Ramos (cell line): ENCODE measurements at regions not wholly inside any gene's neighbourhood (a gene's known extent, or its start where the extent isn't known, plus 50 kb on each side); places are given as distances from the start of the nearest gene placed in this dataset.
"Not testable (repeated sequence)": the region's sequence is repeated elsewhere in the genome, so short reads cannot be mapped to it uniquely, and the experiment has no call there.

Experiments
- in situ Hi-C: fragments of 300-500 bp; cut with MboI; formaldehyde crosslinking; loops from one replicate; pipeline ENCODE4 v1.14.3; 2022; ENCODE audit warnings: low sequenced_read_pairs; ENCODE audit not compliant: unreplicated experiment

DNA sequence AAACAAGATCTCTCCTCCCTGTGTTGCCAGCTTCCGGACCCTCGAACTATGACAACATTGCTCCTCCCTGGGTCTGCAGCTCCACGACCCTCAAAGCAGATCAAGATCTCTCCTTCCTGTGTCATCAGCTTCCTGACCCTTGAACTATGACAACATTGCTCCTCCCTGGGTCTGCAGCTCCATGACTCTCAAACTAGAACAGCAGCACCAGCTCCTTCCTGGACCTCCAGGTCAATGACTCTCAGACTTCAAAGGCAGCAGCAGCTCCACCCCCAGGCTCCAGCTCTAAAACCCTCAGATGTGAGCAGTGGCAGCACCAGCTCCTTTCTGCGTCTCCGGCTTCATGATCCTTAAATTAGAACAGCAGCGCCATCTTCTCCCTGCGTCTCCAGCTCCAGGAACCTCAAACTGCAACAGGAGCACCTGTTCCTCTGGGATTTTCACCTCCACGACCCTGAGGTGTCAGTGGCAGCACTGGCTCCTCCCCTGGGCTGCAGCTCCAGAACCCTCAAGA is 341.0 kb upstream of the SULF2 start:
- in situ Hi-C loops, result no loop called here

DNA sequence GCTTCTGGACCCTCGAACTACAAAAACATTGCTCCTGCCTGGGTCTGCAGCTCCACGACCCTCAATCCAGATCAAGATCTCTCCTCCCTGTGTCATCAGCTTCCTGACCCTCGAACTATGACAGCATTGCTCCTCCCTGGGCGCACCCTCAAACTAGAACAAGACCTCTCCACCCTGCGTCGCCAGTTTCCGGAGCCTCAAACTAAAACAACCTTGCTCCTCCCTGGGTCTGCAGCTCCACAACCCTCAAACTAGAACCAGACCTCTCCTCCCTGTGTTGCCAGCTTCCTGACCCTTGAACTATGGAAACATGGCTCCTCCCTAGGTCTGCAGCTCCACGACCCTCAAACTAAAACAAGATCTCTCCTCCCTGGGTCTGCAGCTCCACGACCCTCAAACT is 339.7 kb upstream of the SULF2 start:
- in situ Hi-C loops, result no loop called here

DNA sequence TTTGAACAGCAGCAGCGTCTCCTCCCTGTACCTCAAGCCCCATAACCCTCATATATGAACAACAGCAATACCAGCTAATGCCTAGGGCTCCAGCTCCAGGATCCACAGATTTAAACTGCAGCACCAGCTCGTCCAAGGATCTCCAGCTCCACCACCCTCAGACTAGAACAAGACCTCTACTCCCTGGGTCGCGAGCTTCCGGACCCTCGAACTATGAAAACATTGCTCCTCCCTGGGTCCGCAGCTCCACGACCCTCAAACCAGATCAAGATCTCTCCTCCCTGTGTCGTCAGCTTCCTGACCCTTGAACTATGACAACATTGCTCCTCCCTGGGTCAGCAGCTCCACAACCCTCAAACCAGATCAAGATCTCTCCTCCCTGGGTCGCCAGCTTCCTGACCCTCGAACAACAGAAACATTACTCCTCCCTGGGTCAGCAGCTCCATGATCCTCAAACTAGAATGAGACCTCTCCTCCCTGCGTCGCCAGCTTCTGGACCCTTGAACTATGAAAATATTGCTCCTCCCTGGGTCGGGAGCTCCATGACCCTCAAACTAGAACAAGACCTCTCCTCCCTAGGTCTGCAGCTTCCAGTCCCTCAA is 339.0 kb upstream of the SULF2 start:
- in situ Hi-C loops, result no loop called here

DNA sequence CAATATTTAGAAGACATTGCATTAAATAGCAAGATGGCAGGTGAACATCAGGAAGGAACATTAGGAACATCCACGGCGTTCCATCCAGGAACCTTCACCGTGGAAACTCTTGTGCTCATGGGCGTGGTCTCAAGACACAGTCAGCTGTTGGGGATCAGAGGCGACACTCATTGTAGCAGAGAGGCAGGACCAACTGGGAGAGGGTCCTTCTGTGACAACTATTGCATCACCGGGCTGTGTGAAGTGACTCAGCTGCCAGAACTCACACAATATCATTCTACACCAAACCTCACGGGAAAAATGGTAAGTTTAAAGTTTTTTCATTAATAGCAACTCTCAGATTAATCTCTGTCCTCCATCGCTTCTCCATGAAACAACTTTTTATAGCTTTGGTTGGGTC is 334.8 kb upstream of the SULF2 start:
- in situ Hi-C loops, result no loop called here

DNA sequence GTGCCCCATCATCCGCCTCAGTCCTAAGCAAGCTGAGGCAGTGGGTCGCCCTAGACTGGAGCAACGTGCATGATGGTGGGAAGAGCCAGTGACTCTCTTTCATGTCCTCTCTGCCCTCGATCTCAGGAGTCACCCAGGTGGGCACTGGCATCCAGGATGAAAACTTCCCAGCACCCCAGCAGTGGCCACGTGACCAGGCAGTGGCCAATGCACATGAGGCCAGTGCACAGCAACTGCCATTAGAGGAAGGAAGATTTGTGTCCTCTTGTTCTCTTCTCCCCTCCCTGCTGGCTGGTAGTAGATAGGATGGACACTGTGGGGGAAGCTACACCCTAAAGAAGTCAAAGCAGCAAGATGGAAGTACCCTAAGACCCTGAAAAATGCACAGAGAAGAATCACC is 334.1 kb upstream of the SULF2 start:
- in situ Hi-C loops, result not testable (repeated sequence)

DNA sequence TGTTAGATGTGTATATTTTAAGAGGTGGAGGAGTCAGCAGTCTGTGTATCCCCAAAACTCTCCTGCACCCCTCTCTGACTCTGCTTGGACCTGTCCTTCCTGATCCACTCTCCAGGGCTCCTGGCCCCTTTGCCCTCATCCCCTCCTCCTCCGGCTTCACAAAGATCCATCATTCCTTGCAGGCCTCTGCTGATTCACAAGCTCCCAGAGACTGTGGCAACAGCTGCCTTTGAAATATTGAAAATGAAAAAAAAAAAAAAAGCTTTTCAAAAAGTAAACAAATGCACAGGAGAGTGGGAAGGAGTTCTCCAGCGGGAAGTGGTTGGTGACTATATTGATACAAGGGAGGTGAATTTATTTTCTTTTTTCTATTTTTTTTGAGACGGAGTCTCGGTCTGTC is 330.2 kb upstream of the SULF2 start:
- in situ Hi-C loops, result no loop called here

DNA sequence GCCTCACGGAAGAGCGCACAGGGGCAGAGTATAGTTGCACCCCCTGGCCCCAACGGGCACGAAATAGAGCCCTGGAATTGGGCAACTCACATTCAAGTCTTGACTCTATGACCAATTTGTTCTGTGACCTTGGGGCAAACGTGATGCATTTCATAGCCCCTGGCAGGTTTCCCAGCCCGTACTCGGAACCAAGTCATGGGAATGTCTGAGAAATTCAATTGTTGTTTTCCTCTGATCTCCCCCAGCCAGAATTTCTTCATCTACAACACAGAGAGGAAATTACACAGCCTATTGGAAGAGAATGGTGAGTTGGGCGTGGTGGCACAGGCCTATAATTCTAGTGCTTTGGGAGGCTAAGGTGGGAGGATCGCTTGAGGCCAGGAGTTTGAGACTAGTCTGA is 322.3 kb upstream of the SULF2 start:
- in situ Hi-C loops, result no loop called here

DNA sequence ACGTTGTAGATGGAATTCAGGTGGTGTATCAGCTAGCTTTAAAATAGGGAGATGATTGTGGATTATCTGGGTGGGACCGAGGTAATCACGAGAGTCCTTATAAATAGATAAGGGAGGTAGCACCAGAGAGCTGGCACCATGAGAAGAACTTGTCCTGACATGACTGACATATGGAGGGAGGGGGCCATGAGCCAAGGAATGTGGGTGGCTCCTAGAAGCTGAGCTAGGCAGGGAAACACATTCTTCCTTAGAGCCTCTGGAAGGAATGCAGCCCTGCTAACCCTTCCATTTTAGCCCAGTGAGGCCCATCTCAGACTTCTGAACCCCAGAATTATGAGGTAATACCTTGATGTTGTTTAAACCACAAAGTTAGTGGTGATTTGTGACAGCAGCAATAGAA is 321.1 kb upstream of the SULF2 start:
- in situ Hi-C loops, result no loop called here

DNA sequence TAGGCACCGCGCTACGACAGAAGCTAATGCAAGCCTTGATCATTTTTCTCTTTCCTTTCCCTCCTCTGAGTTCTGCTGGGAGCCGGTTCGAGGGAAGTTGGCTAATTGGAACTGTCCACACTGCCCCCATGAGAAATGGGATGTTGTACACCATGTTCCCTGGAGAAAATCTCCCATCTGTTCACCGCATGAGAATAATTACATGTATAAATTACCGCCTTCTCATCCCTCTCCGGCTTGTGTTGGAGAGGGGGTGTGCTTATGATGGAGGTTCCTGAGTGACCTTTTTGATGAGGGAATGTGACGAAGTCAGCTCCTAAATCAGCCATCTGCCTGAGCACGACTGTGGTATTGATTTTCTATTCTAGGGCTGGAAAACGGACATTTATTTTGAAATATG is 320.2 kb upstream of the SULF2 start:
- in situ Hi-C loops, result no loop called here

DNA sequence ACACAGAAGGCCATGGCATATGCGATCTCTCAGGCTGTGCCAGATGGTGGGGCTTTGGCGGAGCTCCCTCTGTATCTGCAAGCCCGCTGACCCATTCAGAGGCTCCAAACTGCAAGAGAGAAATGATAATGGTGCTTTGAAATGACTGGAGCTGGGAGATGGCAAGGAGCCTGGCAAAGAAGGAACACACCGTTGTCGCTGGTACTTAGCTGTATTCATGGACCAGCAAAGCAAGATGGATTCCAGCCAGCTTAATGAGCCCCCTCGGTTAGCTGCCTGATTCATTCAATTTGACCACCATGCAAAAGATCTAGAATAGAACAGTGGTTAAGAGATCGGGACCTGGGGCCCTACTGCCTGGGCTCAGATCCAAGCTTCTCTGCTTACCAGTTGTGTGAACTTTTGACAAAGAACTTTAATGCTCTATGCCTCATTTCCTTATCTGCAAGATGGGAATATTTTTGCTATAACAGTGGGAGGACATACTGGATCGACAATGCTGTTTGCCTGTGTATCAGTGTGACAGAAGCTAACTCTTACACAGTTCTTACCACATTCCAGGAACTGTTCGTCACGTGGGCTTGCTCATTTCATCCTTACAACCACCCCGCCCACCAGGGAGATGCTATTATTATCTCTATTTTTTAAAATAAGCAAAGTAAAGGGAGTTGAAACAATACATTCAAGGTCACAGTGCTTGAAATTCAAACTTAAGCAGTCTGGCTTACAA is 317.8 kb upstream of the SULF2 start:
- in situ Hi-C loops, result no loop called here

DNA sequence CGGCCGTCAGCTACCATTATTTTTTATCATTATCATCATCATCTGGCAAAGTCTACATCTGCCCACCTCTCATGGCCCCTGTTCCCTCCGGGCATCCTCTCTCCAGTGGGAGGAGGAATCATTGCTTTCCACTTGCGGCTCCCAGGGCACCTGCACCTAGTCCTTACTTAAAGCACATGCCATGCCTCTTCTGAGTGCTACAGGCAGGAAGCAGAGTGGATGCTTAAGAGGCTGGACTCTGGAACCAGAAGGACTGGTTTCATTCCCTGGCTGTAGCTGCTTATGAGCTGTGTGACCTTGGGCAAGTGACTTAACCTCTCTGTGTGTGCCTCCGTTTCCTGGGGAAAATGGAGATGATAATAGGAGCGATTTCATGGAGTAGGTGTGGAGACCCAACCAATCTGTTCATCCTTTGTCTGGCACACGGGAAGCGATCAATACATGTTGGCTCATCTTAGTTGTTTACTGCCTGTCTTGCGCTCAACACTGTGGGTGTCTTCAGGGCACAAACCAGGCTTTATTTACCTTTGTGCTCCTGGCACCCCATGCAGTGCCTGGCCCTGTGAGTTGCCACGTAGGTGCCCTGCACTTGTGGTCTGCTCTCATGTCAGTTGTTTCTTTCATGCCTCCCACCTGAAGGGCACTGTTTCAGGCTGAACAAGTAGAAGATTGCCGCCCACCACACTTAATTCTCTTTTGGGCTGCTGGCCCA is 317.0 kb upstream of the SULF2 start:
- in situ Hi-C loops, result no loop called here

DNA sequence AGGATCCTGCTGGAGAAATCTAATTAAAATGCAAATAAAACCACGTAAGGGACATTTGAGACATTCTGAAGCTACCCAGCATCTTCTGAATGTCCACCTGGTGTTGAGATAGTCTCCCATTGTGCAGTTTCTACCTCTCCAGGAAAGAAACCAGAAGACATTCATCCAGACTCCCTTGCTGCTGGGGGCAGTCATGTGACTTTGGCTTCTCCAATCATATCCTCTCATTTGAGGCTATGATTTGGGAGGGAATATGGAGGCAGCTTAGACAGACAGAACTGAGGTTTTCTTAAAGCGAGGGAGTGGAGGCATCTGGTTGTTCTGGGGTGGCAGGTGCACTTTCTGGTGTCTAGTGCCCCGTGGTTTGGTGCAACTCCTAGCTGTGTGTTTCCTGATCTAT is 315.2 kb upstream of the SULF2 start:
- in situ Hi-C loops, result no loop called here

DNA sequence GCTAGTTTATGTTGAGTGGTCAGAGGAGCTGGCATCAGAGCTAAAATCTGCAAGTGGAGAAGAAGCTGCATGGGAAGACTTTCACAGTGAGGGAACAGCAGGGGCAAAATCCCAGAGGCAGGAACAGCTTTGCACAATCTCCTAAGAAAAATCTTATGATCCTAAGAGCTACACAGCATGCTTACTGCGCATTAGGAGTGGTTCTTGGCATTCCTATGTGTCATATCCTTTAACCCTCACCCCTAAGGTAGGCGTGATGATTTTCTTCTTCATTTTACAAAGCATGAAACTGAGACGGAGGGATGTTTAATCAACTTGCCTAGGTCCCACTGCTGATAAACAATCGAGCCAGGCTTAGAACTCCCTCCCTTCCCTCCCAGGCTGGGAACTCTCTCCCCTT is 313.6 kb upstream of the SULF2 start:
- in situ Hi-C loops, result no loop called here

DNA sequence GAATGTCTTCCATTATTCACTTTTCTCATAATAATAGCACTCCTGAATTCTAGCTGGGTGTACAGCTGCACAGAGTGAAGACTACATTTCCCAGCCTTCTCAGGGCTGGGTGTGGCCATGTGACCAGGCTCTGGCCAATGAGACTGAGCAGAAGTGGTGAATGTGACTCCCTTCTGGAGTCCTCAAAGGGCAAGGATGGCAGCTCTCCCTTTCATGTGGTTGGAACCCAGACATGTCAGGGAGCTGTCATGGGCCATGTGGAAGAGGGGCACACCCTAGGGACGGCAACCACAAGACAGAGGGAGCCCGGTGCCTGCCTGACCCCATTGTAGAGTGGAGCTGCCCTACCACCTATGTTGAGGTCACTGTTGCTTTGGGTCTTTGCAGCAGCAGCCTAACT is 312.8 kb upstream of the SULF2 start:
- in situ Hi-C loops, result no loop called here

DNA sequence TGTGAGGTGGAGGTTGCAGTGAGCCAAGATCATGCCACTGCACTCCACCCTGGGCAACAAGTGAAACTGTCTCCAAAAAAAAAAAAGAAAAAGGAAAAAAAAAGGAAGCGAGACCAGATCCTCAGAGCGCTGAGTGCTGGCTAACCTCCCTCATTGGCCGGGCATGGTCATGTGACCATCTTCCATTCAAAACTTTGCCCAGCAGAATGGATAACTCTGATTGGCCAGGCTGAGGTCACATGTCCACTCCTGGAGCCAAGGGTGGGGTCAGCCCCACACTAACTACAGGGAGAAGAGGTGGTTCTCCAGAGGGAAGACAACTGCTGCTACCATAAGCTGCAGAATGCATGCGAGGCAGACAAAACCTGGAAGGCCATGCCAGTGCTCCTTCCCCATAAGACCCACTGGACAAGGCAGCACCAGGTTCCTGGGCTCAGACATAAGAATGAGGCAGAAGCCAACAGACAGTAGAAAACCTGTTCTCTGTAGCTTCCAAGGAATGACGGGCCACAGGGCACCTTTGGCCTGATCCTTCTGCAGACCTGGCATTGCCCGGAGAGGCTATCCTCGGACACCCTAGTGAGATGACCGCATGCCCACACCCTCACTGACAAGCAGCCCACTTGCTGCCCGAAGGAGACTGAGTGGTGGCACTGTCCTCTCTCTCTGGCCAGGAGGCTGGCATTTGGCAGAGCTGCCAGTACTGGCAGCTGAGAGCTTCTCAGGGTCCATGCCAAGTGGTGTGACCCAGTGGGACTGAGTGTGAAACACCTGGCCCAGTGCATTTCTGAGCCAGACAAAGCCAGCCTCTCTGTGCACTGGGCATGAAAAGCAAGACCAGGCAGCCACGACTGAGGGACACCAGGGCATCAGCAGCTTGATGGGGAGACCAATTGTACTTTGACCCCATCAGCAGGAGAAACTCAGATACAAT is 311.9 kb upstream of the SULF2 start:
- in situ Hi-C loops, result no loop called here

DNA sequence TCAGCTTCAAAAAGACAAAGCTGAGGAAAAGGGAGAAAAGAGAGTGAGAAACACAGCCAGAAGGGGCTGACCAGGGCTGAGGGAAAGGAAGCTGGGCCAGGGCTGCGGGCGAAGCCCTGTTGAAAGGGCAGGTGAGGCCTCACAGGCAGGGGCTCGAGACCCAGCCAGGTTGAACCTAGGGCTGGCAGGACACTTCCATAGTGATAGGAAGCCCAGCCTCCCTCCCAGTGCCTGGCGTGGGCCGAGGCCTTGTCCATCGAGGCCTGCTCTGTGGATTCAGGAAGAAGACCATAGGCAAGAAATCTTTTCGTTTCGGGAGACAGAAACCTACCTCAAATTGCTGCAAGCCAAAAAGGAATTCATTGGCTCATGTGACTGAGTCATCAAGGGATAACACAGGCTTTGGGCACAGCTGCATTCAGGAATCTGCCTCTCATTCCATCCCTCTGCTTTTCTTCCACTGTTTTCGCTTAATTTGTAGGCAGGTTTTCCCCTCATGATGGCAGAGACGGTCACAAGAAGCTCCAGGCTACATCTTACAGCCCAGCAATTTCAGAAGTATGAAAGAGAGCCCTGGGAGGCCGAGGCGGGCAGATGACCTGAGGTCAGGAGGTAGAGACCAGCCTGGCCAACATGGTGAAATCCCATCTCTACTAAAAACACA is 311.1 kb upstream of the SULF2 start:
- in situ Hi-C loops, result no loop called here

DNA sequence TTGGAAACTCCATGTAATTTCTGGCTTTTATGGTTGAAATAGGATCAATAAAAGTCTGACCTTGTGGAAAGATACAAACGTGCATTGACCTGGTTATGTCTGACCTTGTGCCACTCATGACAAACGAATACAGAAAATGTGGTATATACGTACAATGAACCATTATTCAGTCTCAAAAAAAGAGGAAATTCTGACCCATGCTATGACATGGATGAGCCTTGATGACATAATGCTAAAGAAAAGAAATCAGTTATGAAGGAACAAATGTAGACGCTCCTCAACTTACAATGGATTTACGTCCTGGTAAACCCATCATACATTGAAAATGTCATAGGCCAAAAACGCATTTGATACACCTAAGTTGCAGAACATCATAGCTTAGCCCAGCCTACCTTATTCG is 309.7 kb upstream of the SULF2 start:
- in situ Hi-C loops, result no loop called here

DNA sequence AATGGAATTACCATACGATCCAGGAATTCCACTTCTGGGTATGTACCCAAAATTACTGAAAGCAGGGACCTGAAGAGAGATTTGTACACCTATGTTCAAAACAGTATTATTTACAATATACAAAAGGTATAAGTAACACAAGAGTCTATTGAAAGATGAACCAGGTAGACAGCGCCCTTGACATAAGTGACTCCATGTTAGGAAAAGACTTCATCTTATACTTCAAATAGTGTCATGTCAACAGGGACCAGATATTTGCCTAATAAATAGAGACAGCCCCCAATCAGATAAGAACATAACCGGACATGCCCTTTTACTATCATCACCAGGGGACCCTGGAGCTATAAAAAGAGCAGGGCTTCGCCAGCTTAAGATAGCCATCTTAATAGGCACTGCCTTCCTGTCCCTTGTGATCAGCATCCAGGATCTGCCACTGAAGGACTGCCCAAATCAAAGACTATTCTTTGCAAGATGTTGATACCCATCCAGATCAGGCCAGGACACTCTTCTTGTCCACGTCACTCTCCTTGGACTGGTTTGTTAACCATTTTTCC is 309.0 kb upstream of the SULF2 start:
- in situ Hi-C loops, result no loop called here

DNA sequence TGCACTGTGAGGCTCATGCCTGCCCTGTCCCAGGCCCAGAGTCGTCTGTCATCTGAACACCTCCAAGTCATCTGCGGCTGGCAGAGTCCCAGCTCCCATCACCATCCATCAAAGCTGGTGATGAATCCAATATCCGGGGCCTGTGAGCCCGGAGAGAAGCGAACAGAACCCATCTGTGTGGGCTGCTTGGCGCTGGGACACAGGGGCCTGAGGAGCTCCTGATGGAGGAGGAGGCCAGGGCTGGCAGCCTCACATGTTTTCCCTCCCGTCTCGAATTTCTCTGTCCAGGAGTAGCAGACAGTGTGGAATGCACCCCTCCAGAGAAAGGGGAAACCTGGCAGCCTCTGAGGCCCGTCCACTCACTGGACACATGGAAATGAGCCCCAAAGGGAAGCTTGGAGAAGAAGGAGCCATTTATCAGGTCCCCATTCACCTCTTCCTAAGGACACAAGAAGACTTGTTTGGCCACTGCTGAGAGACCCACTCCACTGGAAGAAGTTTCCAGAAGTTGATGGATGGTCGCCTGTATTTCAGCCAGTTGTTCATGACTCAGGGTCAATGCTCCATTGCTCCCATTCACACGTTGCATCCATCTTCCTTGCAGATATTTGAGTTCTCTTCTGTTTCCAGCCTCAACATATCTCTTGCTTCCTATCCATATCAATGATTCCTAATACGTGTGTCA is 307.5 kb upstream of the SULF2 start:
- in situ Hi-C loops, result no loop called here
